ENCODE measurements at regions not wholly inside any gene's neighbourhood (a gene's known extent, or its start where the extent isn't known, plus 50 kb on each side); places are given as distances from the start of the nearest gene placed in this dataset.
A peak's percentile ranks its signal among the peaks of the same experiment; 100 is the strongest.

GRCh38 chr3:177340243-177340830 lies 143.1 kb upstream of the TBL1XR1 start:
- TF ChIP-seq CTCF (conservative IDR thresholded peaks at IDR 0.05; ENCODE audit: control insufficient read depth, insufficient read depth, low read depth, low read length) = no peak
- no peak overlapping the region for H3K4me3 ChIP-seq (ENCODE audit: control insufficient read depth, low read depth, low read length)
- no peak for DNase-seq (ENCODE audit: low read depth)

- no peak overlapping the region for H3K4me3 ChIP-seq (ENCODE audit: control insufficient read depth, low read depth, low read length)
- no peak for TF ChIP-seq CTCF (conservative IDR thresholded peaks at IDR 0.05; ENCODE audit: control insufficient read depth, insufficient read depth, low read depth, low read length)
- DNase-seq (ENCODE audit: low read depth) = no peak
Measured at GRCh38 chr3:177341736-177342419, 144.6 kb upstream of the TBL1XR1 start.

GRCh38 chr3:177343122-177343625 lies 145.9 kb upstream of the TBL1XR1 start:
- no peak for DNase-seq (ENCODE audit: low read depth)
- H3K4me3 ChIP-seq (ENCODE audit: control insufficient read depth, low read depth, low read length) = no peak overlapping the region
- TF ChIP-seq CTCF (conservative IDR thresholded peaks at IDR 0.05; ENCODE audit: control insufficient read depth, insufficient read depth, low read depth, low read length) = no peak

GRCh38 chr3:177345049-177345972 lies 148.0 kb upstream of the TBL1XR1 start:
- TF ChIP-seq CTCF (conservative IDR thresholded peaks at IDR 0.05; ENCODE audit: control insufficient read depth, insufficient read depth, low read depth, low read length) = no peak
- H3K4me3 ChIP-seq (ENCODE audit: control insufficient read depth, low read depth, low read length) = no peak overlapping the region
- DNase-seq (ENCODE audit: low read depth) = peak; percentile 93

- DNase-seq (ENCODE audit: low read depth) = no peak
- TF ChIP-seq CTCF (conservative IDR thresholded peaks at IDR 0.05; ENCODE audit: control insufficient read depth, insufficient read depth, low read depth, low read length) = no peak
- no peak overlapping the region for H3K4me3 ChIP-seq (ENCODE audit: control insufficient read depth, low read depth, low read length)
Measured at GRCh38 chr3:177345973-177346503, 148.8 kb upstream of the TBL1XR1 start.

GRCh38 chr3:177346878-177347277 lies 149.6 kb upstream of the TBL1XR1 start:
- no peak for DNase-seq (ENCODE audit: low read depth)

More at GRCh38 chr3:177346878-177347277, 149.6 kb upstream of the TBL1XR1 start:
- H3K4me3 ChIP-seq (ENCODE audit: control insufficient read depth, low read depth, low read length) = no peak overlapping the region
- TF ChIP-seq CTCF (conservative IDR thresholded peaks at IDR 0.05; ENCODE audit: control insufficient read depth, insufficient read depth, low read depth, low read length) = no peak
